ENCODE measurements at regions not wholly inside any gene's neighbourhood (a gene's known extent, or its start where the extent isn't known, plus 50 kb on each side); places are given as distances from the start of the nearest gene placed in this dataset.
"Not testable (repeated sequence)": the region's sequence is repeated elsewhere in the genome, so short reads cannot be mapped to it uniquely, and the experiment has no call there.

GRCh38 chr2:167851323-167851860, 396.0 kb downstream of the STK39 start:
- DNase-seq (ENCODE audit: low read depth): no peak
- no peak overlapping the region for H3K4me3 ChIP-seq (ENCODE audit: low read depth, low read length)
- TF ChIP-seq CTCF (conservative IDR thresholded peaks at IDR 0.05; ENCODE audit: low read depth, low read length): no peak

- no peak for DNase-seq (ENCODE audit: low read depth)
- no peak for TF ChIP-seq CTCF (conservative IDR thresholded peaks at IDR 0.05; ENCODE audit: low read depth, low read length)
- H3K4me3 ChIP-seq (ENCODE audit: low read depth, low read length): no peak overlapping the region
Measured at GRCh38 chr2:167844714-167845530, 402.5 kb downstream of the STK39 start.

- no peak for TF ChIP-seq CTCF (conservative IDR thresholded peaks at IDR 0.05; ENCODE audit: low read depth, low read length)
Measured at GRCh38 chr2:167843657-167844056, 403.7 kb downstream of the STK39 start.

GRCh38 chr2:167843217-167843616, 404.2 kb downstream of the STK39 start:
- H3K4me3 ChIP-seq (ENCODE audit: low read depth, low read length): no peak overlapping the region
- TF ChIP-seq CTCF (conservative IDR thresholded peaks at IDR 0.05; ENCODE audit: low read depth, low read length): no peak
- no peak for DNase-seq (ENCODE audit: low read depth)

More at GRCh38 chr2:167843657-167844056, 403.7 kb downstream of the STK39 start:
- DNase-seq (ENCODE audit: low read depth): no peak
- H3K4me3 ChIP-seq (ENCODE audit: low read depth, low read length): no peak overlapping the region

- DNase-seq (ENCODE audit: low read depth): peak; percentile 13
- no peak overlapping the region for H3K4me3 ChIP-seq (ENCODE audit: low read depth, low read length)
- TF ChIP-seq CTCF (conservative IDR thresholded peaks at IDR 0.05; ENCODE audit: low read depth, low read length): no peak
Measured at GRCh38 chr2:167842047-167842446, 405.3 kb downstream of the STK39 start.

GRCh38 chr2:167835290-167835689, 412.1 kb downstream of the STK39 start:
- not testable (repeated sequence) for DNase-seq (ENCODE audit: low read depth); H3K4me3 ChIP-seq (ENCODE audit: low read depth, low read length)

GRCh38 chr2:167834707-167835106, 412.7 kb downstream of the STK39 start:
- H3K4me3 ChIP-seq (ENCODE audit: low read depth, low read length): no peak overlapping the region
- TF ChIP-seq CTCF (conservative IDR thresholded peaks at IDR 0.05; ENCODE audit: low read depth, low read length): no peak
- DNase-seq (ENCODE audit: low read depth): no peak
